Left renal pelvis (tissue), 4 donors: ENCODE measurements at regions not wholly inside any gene's neighbourhood (a gene's known extent, or its start where the extent isn't known, plus 50 kb on each side); places are given as distances from the start of the nearest gene placed in this dataset.
"Not testable (repeated sequence)": the region's sequence is repeated elsewhere in the genome, so short reads cannot be mapped to it uniquely, and the experiment has no call there.

Source experiments
- DNase-seq, 4 donors: peaks; one replicate each; pipeline ENCODE4 v3.0.0-alpha.2; 2013; ENCODE audit warnings: low read depth in 4 of 4, low spot score in 3 of 4

- no peak for DNase-seq
Observed at GRCh38 chr3:144431134-144431533, 459.5 kb downstream of the DIPK2A start.

- DNase-seq, result no peak
Observed at GRCh38 chr3:144433006-144433405, 461.4 kb downstream of the DIPK2A start.

- DNase-seq, result no peak
Observed at GRCh38 chr3:144437989-144438388, 466.4 kb downstream of the DIPK2A start.

GRCh38 chr3:144444061-144444460 is 472.4 kb downstream of the DIPK2A start:
- DNase-seq, result no peak

- DNase-seq, result no peak
Observed at GRCh38 chr3:144444546-144444945, 472.9 kb downstream of the DIPK2A start.

GRCh38 chr3:144455841-144456440 is 484.3 kb downstream of the DIPK2A start:
- no peak for DNase-seq

GRCh38 chr3:144457758-144458157 is 486.1 kb downstream of the DIPK2A start:
- DNase-seq, result no peak

- no peak for DNase-seq
Observed at GRCh38 chr3:144458283-144458682, 486.7 kb downstream of the DIPK2A start.

GRCh38 chr3:144462337-144462736 is 490.7 kb downstream of the DIPK2A start:
- DNase-seq, result no peak

- DNase-seq, result no peak
Observed at GRCh38 chr3:144463911-144464310, 492.3 kb downstream of the DIPK2A start.

GRCh38 chr3:144466114-144466513 is 494.5 kb downstream of the DIPK2A start:
- no peak for DNase-seq

GRCh38 chr3:144466540-144466939 is 494.9 kb downstream of the DIPK2A start:
- no peak for DNase-seq

- DNase-seq, result no peak
Observed at GRCh38 chr3:144470666-144471065, 499.0 kb downstream of the DIPK2A start.

GRCh38 chr3:144477593-144477992 is 506.0 kb downstream of the DIPK2A start:
- DNase-seq, result no peak

- no peak for DNase-seq
Observed at GRCh38 chr3:144480416-144480919, 508.8 kb downstream of the DIPK2A start.

- DNase-seq, result no peak
Observed at GRCh38 chr3:144482876-144483275, 511.3 kb downstream of the DIPK2A start.

GRCh38 chr3:144487011-144487410 is 515.4 kb downstream of the DIPK2A start:
- DNase-seq, result no peak

- no peak for DNase-seq
Observed at GRCh38 chr3:144488927-144489326, 517.3 kb downstream of the DIPK2A start.

- DNase-seq, result no peak
Observed at GRCh38 chr3:144491333-144491732, 519.7 kb downstream of the DIPK2A start.

GRCh38 chr3:144494651-144495050 is 523.0 kb downstream of the DIPK2A start:
- not testable (repeated sequence) for DNase-seq

GRCh38 chr3:144496141-144496835 is 524.7 kb downstream of the DIPK2A start:
- no peak for DNase-seq

- no peak for DNase-seq
Observed at GRCh38 chr3:144497452-144497851, 525.8 kb downstream of the DIPK2A start.
